Mucosa of descending colon (tissue), 3 donors: ENCODE measurements at regions not wholly inside any gene's neighbourhood (a gene's known extent, or its start where the extent isn't known, plus 50 kb on each side); places are given as distances from the start of the nearest gene placed in this dataset.

ENCODE experiments used
- ATAC-seq: fragments of 200-7000 bp; cut with Tn5 transposase; one replicate; pipeline ENCODE4 v1.9.1; 2020; ENCODE audit warnings: mild to moderate bottlenecking, moderate library complexity
- DNase-seq, 3 donors: peaks; one replicate each; pipeline ENCODE4 v3.0.0-alpha.2; 2020
- H3K36me3 ChIP-seq: fragments of 200-600 bp; one replicate; pipeline ENCODE4 v1.8.0; 2021; ENCODE audit warnings: low read depth, mild to moderate bottlenecking
- H3K4me1 ChIP-seq: fragments of 200-600 bp; one replicate; pipeline ENCODE4 v1.8.0; 2021; ENCODE audit warnings: low read depth, mild to moderate bottlenecking
- H3K4me3 ChIP-seq: fragments of 200-600 bp; one replicate; pipeline ENCODE4 v1.8.0; 2021; ENCODE audit warnings: mild to moderate bottlenecking
- H3K9me3 ChIP-seq: fragments of 200-600 bp; one replicate; pipeline ENCODE4 v1.8.0; 2021; ENCODE audit warnings: mild to moderate bottlenecking
- CTCF ChIP-seq: fragments of 200-600 bp; IDR thresholded peaks from one replicate; pipeline ENCODE4 v1.8.0; 2022; ENCODE audit warnings: antibody characterized with exemption, mild to moderate bottlenecking
- intact Hi-C, 2 donors: fragments of 100-400 bp; cut with DNase I in 1 of 2; cut with micrococcal nuclease in 1 of 2; formaldehyde crosslinking; loops; one replicate each; pipeline versions ENCODE4 v1.11.0 to v1.11.1; 2022; cut with DNase I, micrococcal nuclease
- donor health status: DM: no; HTN: no; CAD: no; lungs with moderate emphysema.
- donor health status: DM: no; HTN: no; CAD: no.
- donor health status: DM: no; HTN: yes; CAD: no.

- no peak overlapping the region for H3K4me3 ChIP-seq
- no peaks in the 10 kb centered on the region for H3K4me1 ChIP-seq
- H3K36me3 ChIP-seq, result no peaks in the 10 kb centered on the region
- ATAC-seq (no peak), DNase-seq (no peak)
- intact Hi-C loops, result no loop called here
- no peak for TF ChIP-seq CTCF
- H3K9me3 ChIP-seq, result no peaks in the 10 kb centered on the region
Measured at GRCh38 chr13:33508060-33508459, 222.5 kb upstream of the STARD13 start.

GRCh38 chr13:33509642-33510229 is 224.2 kb upstream of the STARD13 start:
- Histone ChIP-seq H3K4me1 (no peaks in the 10 kb centered on the region), H3K9me3 (no peaks in the 10 kb centered on the region), H3K4me3 (no peak overlapping the region), H3K36me3 (no peaks in the 10 kb centered on the region)
- intact Hi-C loops, result no loop called here
- TF ChIP-seq CTCF, result no peak
- ATAC-seq (peak; percentile 94), DNase-seq (no peak)

GRCh38 chr13:33510350-33510970 is 224.9 kb upstream of the STARD13 start:
- intact Hi-C loops, result no loop called here
- no peak for ATAC-seq

GRCh38 chr13:33512880-33513554 is 227.5 kb upstream of the STARD13 start:
- DNase-seq (no peak), ATAC-seq (peak; percentile 31)
- no peaks in the 10 kb centered on the region for H3K9me3 ChIP-seq
- no peaks in the 10 kb centered on the region for H3K4me1 ChIP-seq
- no peak for TF ChIP-seq CTCF
- intact Hi-C loops, result no loop called here
- H3K4me3 ChIP-seq, result no peak overlapping the region
- no peaks in the 10 kb centered on the region for H3K36me3 ChIP-seq

More at GRCh38 chr13:33510350-33510970, 224.9 kb upstream of the STARD13 start:
- no peak for TF ChIP-seq CTCF
- Histone ChIP-seq H3K9me3 (no peaks in the 10 kb centered on the region), H3K4me1 (no peaks in the 10 kb centered on the region), H3K4me3 (no peak overlapping the region), H3K36me3 (no peaks in the 10 kb centered on the region)
- DNase-seq, result no peak

- intact Hi-C loops, result no loop called here
- Histone ChIP-seq H3K4me1 (no peaks in the 10 kb centered on the region), H3K4me3 (no peak overlapping the region), H3K9me3 (no peaks in the 10 kb centered on the region), H3K36me3 (no peaks in the 10 kb centered on the region)
- ATAC-seq (peak; percentile 13), DNase-seq (no peak)
- TF ChIP-seq CTCF, result no peak
Measured at GRCh38 chr13:33514362-33514761, 228.8 kb upstream of the STARD13 start.
